Gastrocnemius medialis (tissue), 4 donors: ENCODE measurements at regions not wholly inside any gene's neighbourhood (a gene's known extent, or its start where the extent isn't known, plus 50 kb on each side); places are given as distances from the start of the nearest gene placed in this dataset.

ENCODE experiments used
- POLR2A ChIP-seq, 2 donors: fragments of 450-650 bp; IDR thresholded peaks; one replicate each; pipeline ENCODE4 v1.6.1; 2017; ENCODE audit warnings: antibody characterized with exemption in 2 of 2, mild to moderate bottlenecking in 2 of 2, moderate library complexity in 2 of 2
- TF ChIP-seq, protein P1 (sequence below), 5 experiments: fragments of 450-650 bp in 3 of 5; fragments of 200-600 bp in 2 of 5; sonication (generic) in 2 of 5; IDR thresholded peaks in 4 of 5; conservative IDR thresholded peaks in 1 of 5; 1 replicate in 4 of 5; 2 replicates in 1 of 5; pipeline ENCODE4 v1.5.1; 2016 to 2019; ENCODE audit warnings: antibody characterized with exemption in 5 of 5, mild to moderate bottlenecking in 3 of 5, moderate library complexity in 3 of 5

GRCh38 chr7:112550468-112551060 is 69.8 kb downstream of the LSMEM1 start:
- TF ChIP-seq, protein P1, sequence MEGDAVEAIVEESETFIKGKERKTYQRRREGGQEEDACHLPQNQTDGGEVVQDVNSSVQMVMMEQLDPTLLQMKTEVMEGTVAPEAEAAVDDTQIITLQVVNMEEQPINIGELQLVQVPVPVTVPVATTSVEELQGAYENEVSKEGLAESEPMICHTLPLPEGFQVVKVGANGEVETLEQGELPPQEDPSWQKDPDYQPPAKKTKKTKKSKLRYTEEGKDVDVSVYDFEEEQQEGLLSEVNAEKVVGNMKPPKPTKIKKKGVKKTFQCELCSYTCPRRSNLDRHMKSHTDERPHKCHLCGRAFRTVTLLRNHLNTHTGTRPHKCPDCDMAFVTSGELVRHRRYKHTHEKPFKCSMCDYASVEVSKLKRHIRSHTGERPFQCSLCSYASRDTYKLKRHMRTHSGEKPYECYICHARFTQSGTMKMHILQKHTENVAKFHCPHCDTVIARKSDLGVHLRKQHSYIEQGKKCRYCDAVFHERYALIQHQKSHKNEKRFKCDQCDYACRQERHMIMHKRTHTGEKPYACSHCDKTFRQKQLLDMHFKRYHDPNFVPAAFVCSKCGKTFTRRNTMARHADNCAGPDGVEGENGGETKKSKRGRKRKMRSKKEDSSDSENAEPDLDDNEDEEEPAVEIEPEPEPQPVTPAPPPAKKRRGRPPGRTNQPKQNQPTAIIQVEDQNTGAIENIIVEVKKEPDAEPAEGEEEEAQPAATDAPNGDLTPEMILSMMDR (IDR thresholded peaks at IDR 0.05 in 4 of 5, conservative IDR thresholded peaks at IDR 0.05 in 1 of 5): peak; percentile 59 to 92 (median 82)
- TF ChIP-seq POLR2A (IDR thresholded peaks at IDR 0.05): no peak
